Glomerular visceral epithelial cell (primary cell): ENCODE measurements at regions not wholly inside any gene's neighbourhood (a gene's known extent, or its start where the extent isn't known, plus 50 kb on each side); places are given as distances from the start of the nearest gene placed in this dataset.

Experiments
- DNase-seq: peaks from one replicate; pipeline ENCODE4 v3.0.0-alpha.2; 2016; ENCODE audit errors: extremely low spot score

DNA sequence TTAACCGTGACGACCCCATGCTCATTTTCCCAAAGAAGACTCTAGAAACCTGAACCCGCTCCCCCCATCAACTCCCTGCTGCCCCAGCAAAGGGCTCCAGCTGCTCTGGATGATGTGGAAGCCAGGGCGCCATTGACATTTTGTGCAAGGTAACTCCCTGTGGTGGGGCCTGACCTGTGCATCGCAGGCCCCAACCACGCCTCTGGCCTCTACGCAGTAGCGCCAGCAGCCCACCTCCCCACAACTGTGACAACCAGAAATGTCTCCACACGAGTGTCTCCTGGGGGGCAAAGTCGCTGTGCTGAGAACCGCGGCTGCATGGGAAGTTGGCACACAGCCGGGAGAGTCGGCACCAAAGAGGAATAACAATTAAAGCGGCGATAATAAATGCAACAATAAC, 86.9 kb upstream of the PRR5 start:
- DNase-seq = no peak

- DNase-seq = no peak
Measured at GRCh38 chr22:44613196-44613595, 88.8 kb upstream of the PRR5 start.

DNA sequence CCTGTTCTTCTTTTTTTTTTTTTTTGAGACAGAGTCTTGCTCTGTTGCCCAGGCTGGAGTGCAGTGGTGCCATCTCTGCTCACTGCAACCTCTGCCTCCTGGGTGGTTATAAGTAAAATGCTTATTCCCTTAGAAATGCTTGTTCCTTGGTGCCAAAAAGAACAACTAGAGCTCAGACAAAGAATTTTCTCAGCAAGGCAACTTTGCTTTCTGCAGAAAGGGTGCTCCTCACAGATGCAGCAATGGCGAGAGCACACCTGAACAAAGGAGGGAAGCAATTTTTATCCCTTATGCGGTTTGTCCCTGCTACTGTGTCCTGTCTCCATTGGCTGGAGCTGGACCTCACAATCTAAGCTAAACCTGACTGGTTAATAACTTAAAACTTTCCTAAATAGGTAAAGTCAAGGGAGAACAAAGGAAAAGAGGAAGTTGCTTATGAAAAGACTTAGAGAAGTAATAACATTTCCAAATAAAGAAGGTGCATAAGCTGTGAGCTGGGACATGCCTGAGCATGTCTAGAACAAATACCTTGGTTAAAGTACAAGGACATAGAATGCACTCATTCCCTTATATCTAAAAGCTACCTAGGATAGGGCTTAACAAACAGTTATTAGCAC, 90.0 kb upstream of the PRR5 start:
- DNase-seq = no peak

DNA sequence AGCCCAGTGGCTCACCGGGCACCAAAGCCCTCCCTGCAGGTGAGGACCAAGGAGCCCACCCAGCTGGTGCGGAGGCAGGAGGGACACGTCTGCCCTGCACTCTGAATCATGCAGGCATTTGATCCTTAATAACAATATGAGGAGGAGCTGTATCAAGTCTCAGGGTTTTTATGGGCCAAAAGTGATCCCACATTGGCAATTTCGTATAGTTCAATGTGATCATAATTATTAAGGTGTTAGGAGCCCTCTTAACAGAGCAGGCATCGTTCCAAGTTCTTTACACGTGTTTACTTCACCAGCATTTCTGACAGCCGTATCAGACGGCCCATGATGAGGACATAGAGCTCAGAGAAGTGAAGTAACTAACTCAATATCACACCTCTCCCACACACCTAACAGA, 91.9 kb upstream of the PRR5 start:
- DNase-seq = no peak

DNA sequence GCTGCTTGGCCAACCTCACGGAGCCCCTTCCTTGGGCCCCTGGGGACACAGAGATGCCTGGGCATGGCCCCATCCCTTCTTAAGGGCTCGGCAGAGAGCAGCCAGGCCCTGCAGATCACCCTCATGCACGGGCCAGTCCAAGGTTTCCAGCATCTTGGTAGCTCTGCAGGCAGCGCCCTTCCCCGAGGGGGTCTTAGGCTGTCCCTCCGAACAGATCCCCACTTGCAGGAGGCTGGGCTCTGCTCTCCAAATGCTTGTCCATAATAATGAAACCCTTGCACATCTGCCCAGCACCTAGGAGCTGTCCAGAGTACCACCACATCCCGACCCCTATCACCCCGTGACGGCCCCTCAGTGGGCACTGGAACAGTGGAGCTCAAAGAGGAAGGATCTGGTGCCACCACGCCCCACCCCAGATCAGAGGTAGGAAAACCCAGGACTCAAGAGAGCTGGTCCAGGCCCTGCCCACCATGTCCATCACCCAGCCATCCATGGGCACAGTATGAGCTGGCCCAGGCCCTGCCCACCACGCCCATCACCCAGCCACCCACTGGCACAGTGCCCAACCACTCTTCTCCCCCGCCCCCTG, 92.5 kb upstream of the PRR5 start:
- no peak for DNase-seq

DNA sequence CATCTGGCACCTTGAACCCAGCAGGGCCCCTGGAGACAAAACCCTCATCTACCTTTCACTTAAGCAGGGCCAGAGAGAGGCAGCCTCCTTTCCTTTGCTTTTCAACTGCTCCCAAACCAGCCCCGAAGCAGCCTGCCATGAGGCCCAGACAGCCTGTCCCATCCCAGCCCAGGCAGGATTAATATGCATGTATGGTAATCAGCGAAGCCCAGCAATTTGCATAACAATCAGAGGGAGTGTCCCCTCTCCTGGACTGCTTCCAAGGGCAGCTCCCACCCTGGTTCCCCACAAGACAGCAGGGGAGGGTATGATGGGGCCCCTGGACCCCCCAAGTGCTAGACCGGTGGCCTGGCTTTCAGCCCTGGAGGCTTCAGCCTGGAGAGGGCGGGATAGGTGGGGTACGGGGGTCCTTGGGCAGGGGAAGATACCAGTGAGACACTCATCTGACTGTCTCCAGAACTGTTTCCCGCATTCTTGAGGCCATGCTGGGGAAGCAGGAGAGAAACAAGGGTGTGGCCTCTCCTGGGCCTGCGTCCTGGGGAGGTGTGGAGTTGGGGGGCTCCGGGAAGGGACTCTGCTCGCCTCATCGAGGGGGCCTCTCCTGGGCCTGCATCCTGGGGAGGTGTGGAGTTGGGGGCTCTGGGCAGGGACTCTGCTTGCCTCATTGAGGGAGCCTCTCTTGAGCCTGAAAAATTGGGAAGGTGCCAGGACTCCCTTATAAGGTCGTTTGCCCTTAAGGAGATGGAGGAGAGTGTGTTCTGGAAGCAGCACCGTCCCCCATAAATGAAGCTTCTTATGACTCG, 93.2 kb upstream of the PRR5 start:
- no peak for DNase-seq

DNA sequence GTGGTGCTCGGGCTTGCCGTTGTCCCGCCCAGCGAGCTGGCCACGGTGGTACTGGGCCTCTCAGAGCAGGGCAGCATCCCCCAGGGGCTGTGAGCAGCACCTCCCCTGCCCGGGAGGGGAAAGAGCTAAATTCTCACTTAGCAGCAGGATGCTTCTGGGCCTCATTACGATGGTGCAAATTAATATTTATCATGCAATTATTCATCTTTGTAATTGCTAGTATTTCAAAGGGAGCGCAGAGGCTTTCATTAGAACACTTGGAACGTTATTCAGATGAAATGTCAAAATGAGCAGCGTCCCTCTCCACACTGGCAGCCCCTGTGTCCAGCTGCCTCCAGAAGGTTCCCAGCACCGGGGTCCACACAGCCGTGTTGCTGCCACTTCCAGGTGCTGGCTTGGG, 95.9 kb upstream of the PRR5 start:
- no peak for DNase-seq

DNA sequence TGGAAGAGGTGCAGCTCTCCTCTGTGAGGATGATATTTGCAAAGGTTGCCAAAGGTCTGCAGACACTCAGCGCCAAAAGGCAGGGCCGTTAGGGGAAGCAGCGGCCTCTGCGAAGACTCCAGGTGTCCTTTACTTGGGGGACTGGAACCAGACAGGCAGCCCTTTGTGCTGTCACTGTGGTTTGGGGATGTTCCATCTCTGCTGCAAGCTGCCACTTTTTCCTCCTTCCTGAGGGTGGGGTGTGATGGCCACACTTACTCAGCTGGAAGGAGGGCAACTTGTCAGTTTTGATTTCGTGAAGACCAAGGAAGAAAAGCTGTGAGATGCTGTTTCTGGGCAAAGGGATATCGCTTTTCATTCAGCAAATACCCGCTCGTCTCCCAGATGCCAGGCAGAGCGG, 96.5 kb upstream of the PRR5 start:
- DNase-seq = no peak

DNA sequence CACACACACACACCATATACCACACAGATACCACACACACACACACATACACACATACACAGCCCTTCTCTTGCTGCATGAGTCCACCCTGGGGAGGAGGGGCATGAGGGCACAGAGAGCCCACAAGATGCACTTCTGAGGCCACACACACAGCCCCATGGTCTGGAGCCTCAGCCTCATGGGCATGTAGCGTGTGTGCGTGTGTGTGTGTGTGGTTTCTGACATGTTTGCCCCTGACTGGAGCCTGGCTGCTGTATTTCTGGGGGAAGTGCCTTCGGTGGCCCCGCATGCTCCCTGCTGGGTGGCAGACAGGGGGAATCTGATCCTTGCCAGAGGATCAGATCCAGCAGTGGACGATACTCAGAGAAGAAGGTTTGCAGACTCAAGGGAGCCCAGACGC, 97.0 kb upstream of the PRR5 start:
- DNase-seq = no peak

- DNase-seq = no peak
Measured at GRCh38 chr22:44604455-44604854, 97.5 kb upstream of the PRR5 start.

- DNase-seq = no peak
Measured at GRCh38 chr22:44603767-44604166, 98.2 kb upstream of the PRR5 start.

- DNase-seq = no peak
Measured at GRCh38 chr22:44601725-44602124, 100.3 kb upstream of the PRR5 start.

GRCh38 chr22:44601189-44601588, 100.8 kb upstream of the PRR5 start:
- DNase-seq = no peak

DNA sequence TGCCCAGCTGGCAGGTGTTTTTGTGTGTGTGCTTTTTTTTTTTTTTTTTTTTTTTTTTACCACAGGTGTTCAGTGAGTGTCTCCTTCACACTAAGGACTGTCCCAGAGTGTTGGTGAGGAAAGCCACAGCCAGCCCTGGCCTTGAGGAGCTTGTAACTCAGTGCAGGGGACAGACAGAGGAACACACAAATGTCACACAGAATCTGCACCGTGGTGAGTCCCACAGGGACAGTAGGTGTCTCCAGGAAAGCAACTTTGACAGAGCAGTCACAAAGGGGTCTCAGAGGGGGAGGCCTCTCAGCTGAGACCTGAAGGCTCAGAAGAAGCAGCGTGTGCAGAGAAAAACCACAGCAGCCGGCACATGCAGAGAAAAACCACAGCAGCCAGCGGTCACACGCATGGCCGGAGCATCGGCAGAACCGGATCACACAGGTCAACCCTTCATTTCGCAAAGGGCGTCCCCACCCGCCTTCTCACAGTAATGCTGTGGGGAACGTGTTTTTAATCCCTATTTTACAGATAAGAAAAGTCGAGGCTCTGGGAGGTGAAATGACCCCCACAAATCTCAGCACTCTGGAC, 101.7 kb upstream of the PRR5 start:
- DNase-seq = no peak

DNA sequence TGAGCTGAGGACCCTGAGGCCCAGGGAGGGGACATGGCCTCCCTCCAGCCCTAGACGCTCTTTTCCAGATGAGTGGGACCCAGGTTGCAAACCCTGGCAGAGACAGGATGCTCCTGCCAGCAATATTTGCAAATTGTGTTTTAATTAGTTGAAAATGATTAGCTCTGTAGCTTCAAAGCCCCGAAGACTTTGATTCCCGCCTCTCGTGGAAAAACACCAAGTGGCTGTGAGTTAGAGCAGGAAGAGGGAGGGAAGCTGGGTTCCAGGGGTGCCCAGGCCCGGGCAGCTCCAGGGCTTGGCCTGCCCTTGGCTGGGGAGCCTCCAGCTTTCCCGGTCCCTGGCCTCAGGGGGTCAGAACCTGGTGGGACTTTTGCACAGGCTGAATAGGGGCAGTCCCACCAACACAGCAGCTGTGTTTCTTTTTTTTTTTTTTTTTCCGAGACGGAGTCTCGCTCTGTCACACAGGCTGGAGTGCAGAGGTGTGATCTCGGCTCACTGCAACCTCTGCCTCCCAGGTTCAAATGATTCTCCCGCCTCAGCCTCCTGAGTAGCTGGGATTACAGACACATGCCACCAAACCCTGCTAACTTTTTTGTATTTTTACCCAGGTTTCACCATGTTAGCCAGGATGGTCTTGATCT, 101.6 kb upstream of the RTL6 start:
- no peak for DNase-seq

DNA sequence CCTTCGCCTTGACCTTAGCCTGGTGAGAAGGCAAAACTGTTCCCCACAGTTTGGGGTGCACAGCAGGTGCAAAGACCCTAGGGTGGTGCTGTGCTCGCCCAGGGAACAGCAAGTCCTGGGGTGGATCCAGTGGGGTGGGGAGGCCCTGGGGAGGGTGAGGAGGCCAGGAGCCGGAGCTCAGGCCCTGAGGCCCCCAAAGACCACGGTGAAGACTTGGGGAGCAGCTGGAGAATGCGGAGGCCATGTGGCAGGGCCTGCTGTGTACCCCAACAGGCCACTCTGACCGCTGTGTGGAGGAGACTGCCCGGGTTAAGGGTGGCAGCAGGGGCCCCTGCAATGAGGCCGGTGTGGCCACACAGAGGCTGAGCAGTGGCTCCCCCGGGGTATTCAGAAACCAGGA, 101.1 kb upstream of the RTL6 start:
- no peak for DNase-seq

DNA sequence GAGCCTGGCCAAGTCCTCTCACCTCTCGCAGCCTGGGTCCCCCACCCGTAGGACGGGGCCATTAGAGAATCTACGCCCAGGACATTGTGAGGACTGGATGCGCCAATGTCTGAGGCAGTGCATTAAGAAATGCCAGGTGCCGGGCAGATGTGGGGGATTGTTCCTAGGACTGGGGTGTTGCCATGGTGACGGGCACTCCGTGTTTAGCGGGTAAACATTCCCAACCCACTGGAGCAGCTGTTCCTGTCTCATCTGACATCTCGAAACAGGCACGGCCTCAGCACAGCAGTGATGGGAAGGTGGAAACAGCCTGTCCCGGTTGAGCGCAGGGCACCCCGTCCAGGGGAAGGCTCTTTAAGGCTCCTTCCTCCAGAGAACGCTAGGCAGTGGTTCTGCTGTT, 99.6 kb upstream of the RTL6 start:
- DNase-seq = no peak

GRCh38 chr22:44596396-44597125, 98.5 kb upstream of the RTL6 start:
- no peak for DNase-seq

DNA sequence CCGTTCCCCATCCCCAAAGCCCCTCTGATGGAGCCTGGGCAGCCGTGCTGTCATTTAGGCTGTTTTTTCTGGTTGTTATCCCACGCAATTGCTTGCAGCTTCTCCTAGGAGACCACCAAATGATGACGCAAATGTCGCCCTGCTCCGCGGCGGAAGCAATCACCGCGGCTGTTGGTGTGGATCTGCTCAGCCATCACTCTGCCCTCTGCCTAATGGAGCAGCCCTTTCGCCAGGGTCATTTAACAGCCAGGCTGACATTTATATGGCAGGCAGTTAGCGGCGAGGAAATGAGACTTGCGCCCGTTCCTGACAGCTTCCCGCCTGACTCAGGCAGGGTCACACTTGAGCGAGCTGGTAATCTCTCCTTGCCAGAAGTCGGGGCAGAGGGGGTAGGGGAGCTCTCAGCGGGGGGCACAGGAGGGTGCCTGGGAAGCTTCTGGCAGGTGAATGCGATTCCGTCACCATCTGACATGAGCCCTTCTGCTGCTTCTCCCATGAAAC, 97.9 kb upstream of the RTL6 start:
- peak; percentile 79 for DNase-seq

DNA sequence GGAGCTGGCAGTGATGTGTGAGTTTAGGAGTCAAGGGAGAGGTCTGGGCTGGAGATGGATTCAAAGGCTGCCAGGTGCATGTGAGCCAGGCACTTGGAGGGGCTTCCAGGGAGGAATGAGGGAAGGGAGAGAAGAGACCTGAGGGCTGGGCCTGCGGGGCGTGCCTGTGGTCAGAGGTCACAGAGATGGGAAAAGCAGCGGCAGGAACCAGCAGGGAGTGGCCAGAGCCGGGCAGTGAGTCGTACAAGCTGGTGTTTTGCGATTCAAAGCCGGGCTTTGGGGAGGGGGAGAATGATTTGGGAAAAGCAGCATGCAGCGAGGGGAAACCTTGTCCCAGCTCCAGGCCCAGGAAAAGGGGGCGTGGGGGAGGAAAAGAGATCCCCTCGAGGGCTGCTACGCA, 96.9 kb upstream of the RTL6 start:
- no peak for DNase-seq

DNA sequence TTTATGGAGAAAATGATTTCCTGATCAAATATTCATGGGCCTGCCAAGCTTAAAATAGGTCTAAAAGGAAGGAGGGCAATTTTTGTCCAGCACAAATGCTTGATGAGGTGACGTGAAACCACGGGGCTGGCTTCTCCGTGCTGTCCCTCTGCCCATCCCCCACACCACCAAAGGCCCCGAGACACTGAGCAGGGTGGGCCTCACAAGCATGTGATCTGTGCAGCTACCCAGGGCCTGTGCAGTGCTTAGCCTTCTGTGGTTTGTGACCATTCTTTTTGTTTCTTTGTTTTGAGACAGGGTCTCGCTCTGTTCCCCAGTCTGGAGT, 94.8 kb upstream of the RTL6 start:
- DNase-seq = no peak
